Type B pancreatic cell (in vitro differentiated cells): ENCODE measurements at regions not wholly inside any gene's neighbourhood (a gene's known extent, or its start where the extent isn't known, plus 50 kb on each side); places are given as distances from the start of the nearest gene placed in this dataset.

Experiments used
- DNase-seq: peaks from one replicate; pipeline ENCODE4 v3.0.0; 2021; ENCODE audit warnings: mixed read lengths; ENCODE audit not compliant: unreplicated experiment; ENCODE audit errors: extremely low spot score
- H3K27ac Mint-ChIP-seq: 2 replicates; pipeline ENCODE4 v1.8.0; 2021; ENCODE audit warnings: mild to moderate bottlenecking, mixed read lengths
- H3K27me3 Mint-ChIP-seq: 2 replicates; pipeline ENCODE4 v1.8.0; 2021; ENCODE audit warnings: mixed read lengths
- H3K36me3 Mint-ChIP-seq: 2 replicates; pipeline ENCODE4 v1.8.0; 2021; ENCODE audit warnings: mixed read lengths
- H3K4me1 Mint-ChIP-seq: one replicate; pipeline ENCODE4 v1.8.0; 2021; ENCODE audit warnings: mixed read lengths; ENCODE audit not compliant: unreplicated experiment
- H3K4me3 Mint-ChIP-seq: 2 replicates; pipeline ENCODE4 v1.8.0; 2021; ENCODE audit warnings: mild to moderate bottlenecking, mixed read lengths
- H3K9me3 Mint-ChIP-seq: 2 replicates; pipeline ENCODE4 v1.8.0; 2021; ENCODE audit warnings: mixed read lengths
- CTCF ChIP-seq: fragments of 200-600 bp; sonication (generic); conservative IDR thresholded peaks from 2 replicates; pipeline ENCODE4 v1.5.0; 2021; ENCODE audit warnings: antibody characterized with exemption, mild to moderate bottlenecking

GRCh38 chr4:108367751-108368150 is 199.0 kb upstream of the LEF1 start:
- Mint-ChIP-seq H3K9me3 (no peaks in the 10 kb centered on the region), H3K27me3 (peaks cover 46% of the 10 kb centered on the region), H3K4me1 (peaks cover 21% of the 10 kb centered on the region), H3K27ac (no peak overlapping the region), H3K4me3 (no peak overlapping the region), H3K36me3 (no peaks in the 10 kb centered on the region)
- no peak for TF ChIP-seq CTCF
- no peak for DNase-seq

DNA sequence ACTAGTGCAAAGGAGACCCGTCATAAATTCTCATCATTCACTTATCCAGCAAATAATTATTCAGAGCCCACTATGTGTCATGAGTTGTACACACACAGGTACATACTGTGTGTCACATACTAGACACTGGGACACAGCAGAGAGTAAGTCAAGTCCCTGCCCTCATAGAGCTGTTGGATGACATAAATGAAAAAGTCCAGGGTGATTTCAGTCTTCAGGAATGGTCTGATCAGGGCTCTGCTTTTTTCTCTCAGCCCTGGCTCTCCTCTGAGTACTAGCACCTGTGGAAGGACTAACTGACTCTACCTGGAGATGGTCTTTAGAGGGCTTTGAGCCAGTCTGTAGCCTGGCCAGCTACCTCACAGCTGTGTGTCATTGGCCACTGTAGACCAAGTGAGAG is 198.0 kb upstream of the LEF1 start:
- H3K36me3 Mint-ChIP-seq = no peaks in the 10 kb centered on the region
- no peaks in the 10 kb centered on the region for H3K9me3 Mint-ChIP-seq
- TF ChIP-seq CTCF = no peak
- H3K27ac Mint-ChIP-seq = no peak overlapping the region
- H3K27me3 Mint-ChIP-seq = peaks cover 41% of the 10 kb centered on the region
- no peak for DNase-seq
- no peak overlapping the region for H3K4me3 Mint-ChIP-seq
- H3K4me1 Mint-ChIP-seq = peaks cover 30% of the 10 kb centered on the region

GRCh38 chr4:108365551-108365950 is 196.8 kb upstream of the LEF1 start:
- Mint-ChIP-seq H3K36me3 (no peaks in the 10 kb centered on the region), H3K9me3 (no peaks in the 10 kb centered on the region), H3K4me3 (no peak overlapping the region), H3K27me3 (peaks cover 34% of the 10 kb centered on the region), H3K4me1 (peaks cover 33% of the 10 kb centered on the region), H3K27ac (no peak overlapping the region)
- DNase-seq = no peak
- no peak for TF ChIP-seq CTCF

DNA sequence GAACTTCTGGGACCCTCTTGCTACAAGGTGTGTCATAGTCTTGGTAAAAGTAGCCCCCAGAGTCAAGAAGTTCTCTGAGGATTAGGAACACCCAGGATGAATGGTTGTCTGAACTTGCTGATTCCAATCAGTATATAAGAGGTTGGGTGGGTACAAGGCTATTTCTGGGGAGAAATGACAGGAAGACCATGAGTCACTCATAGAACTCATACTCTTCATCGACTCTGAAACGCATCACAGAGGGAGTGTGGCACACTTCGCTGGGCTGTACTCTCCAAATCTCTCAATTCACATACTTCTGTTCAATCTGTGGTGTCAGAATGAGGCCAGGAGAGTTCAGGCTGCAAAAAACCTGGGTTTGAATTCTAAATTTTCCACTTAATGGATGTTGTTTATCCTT is 193.2 kb upstream of the LEF1 start:
- H3K4me3 Mint-ChIP-seq = no peak overlapping the region
- no peak for TF ChIP-seq CTCF
- H3K27ac Mint-ChIP-seq = no peak overlapping the region
- H3K9me3 Mint-ChIP-seq = no peaks in the 10 kb centered on the region
- DNase-seq = no peak
- peaks cover 29% of the 10 kb centered on the region for H3K27me3 Mint-ChIP-seq
- no peaks in the 10 kb centered on the region for H3K36me3 Mint-ChIP-seq
- H3K4me1 Mint-ChIP-seq = peaks cover 32% of the 10 kb centered on the region

GRCh38 chr4:108361446-108361820 is 192.7 kb upstream of the LEF1 start:
- Mint-ChIP-seq H3K27ac (peak overlapping the region; percentile 49), H3K27me3 (peaks cover 25% of the 10 kb centered on the region), H3K36me3 (no peaks in the 10 kb centered on the region), H3K9me3 (no peaks in the 10 kb centered on the region), H3K4me3 (peak overlapping the region; percentile 14), H3K4me1 (peaks cover 31% of the 10 kb centered on the region)
- no peak for DNase-seq
- no peak for TF ChIP-seq CTCF
